ENCODE measurements at regions not wholly inside any gene's neighbourhood (a gene's known extent, or its start where the extent isn't known, plus 50 kb on each side); places are given as distances from the start of the nearest gene placed in this dataset.

GRCh38 chr9:88682431-88682831, 147.5 kb downstream of the NXNL2 start:
- TF ChIP-seq CTCF (IDR thresholded peaks at IDR 0.05; ENCODE audit: low read depth, low read length), result no peak
- no peak for TF ChIP-seq POLR2A (IDR thresholded peaks at IDR 0.05; ENCODE audit: extremely low read depth, insufficient read length)
- no peak for TF ChIP-seq MAX (IDR thresholded peaks at IDR 0.05; ENCODE audit: low read depth, low read length)

Measured in NB4 (cell line).